Cardiac fibroblast (primary cell): ENCODE measurements at regions not wholly inside any gene's neighbourhood (a gene's known extent, or its start where the extent isn't known, plus 50 kb on each side); places are given as distances from the start of the nearest gene placed in this dataset.

Experiments
- DNase-seq, 2 donors: peaks; one replicate each; pipeline versions ENCODE4 v3.0.0 to v3.0.0-alpha.2; 2010; ENCODE audit warnings: low read depth in 2 of 2
- H3K4me3 ChIP-seq, 2 donors: replicated peaks in 1 of 2; 1 replicate in 1 of 2; 2 replicates in 1 of 2; pipeline ENCODE4 v1.5.1; 2011; ENCODE audit warnings: low read depth in 2 of 2, low read length in 2 of 2, mild to moderate bottlenecking in 2 of 2, moderate library complexity in 1 of 2
- CTCF ChIP-seq: IDR thresholded peaks from one replicate; pipeline ENCODE4 v1.5.1; 2011; ENCODE audit warnings: low read depth, mild to moderate bottlenecking, low read length, inconsistent platforms

- no peak overlapping the region for H3K4me3 ChIP-seq
- no peak for TF ChIP-seq CTCF
- DNase-seq = no peak
Measured at GRCh38 chr6:164105705-164106104, 691.2 kb downstream of the QKI start.

GRCh38 chr6:164104432-164104831 lies 689.9 kb downstream of the QKI start:
- no peak for TF ChIP-seq CTCF
- H3K4me3 ChIP-seq = no peak overlapping the region
- no peak for DNase-seq

GRCh38 chr6:164102693-164103092 lies 688.2 kb downstream of the QKI start:
- no peak for TF ChIP-seq CTCF
- no peak for DNase-seq
- no peak overlapping the region for H3K4me3 ChIP-seq

GRCh38 chr6:164101859-164102258 lies 687.3 kb downstream of the QKI start:
- no peak overlapping the region for H3K4me3 ChIP-seq
- TF ChIP-seq CTCF = no peak
- no peak for DNase-seq

- DNase-seq = no peak
- no peak overlapping the region for H3K4me3 ChIP-seq
- no peak for TF ChIP-seq CTCF
Measured at GRCh38 chr6:164099269-164099865, 684.8 kb downstream of the QKI start.

GRCh38 chr6:164098857-164099267 lies 684.3 kb downstream of the QKI start:
- no peak overlapping the region for H3K4me3 ChIP-seq
- TF ChIP-seq CTCF = no peak
- DNase-seq = peak; percentile 60 to 76
